ENCODE measurements at regions not wholly inside any gene's neighbourhood (a gene's known extent, or its start where the extent isn't known, plus 50 kb on each side); places are given as distances from the start of the nearest gene placed in this dataset.
"Not testable (repeated sequence)": the region's sequence is repeated elsewhere in the genome, so short reads cannot be mapped to it uniquely, and the experiment has no call there.

GRCh38 chrX:82711457-82711856, 796.6 kb upstream of the POU3F4 start:
- no peaks in the 10 kb centered on the region for H3F3A ChIP-seq (ENCODE audit: insufficient read depth, low read length)
- H3K27ac ChIP-seq (ENCODE audit: low read length), result no peak overlapping the region
- no peak overlapping the region for H3K9ac ChIP-seq (ENCODE audit: low read length)
- H3K4me2 ChIP-seq (ENCODE audit: low read depth, low read length), result no peak overlapping the region
- H2AFZ ChIP-seq (ENCODE audit: low read length), result no peak overlapping the region
- no peak for DNase-seq
- H3K9me2 ChIP-seq (replicated peaks; ENCODE audit: insufficient read depth, low read length), result no peaks in the 10 kb centered on the region
- H4K20me1 ChIP-seq (ENCODE audit: insufficient read depth, low read length), result no peaks in the 10 kb centered on the region
- no peaks in the 10 kb centered on the region for H3K9me3 ChIP-seq (replicated peaks; ENCODE audit: insufficient read depth, low read length)
- no peak overlapping the region for H3K4me3 ChIP-seq (ENCODE audit: low read length)
- no peaks in the 10 kb centered on the region for H3K36me3 ChIP-seq (replicated peaks; ENCODE audit: insufficient read depth, low read length)
- TF ChIP-seq EZH2phosphoT487 (IDR thresholded peaks at IDR 0.05; ENCODE audit: low read length) (no peak), CTCF (IDR thresholded peaks at IDR 0.05; ENCODE audit: low read length) (no peak), EZH2 (optimal IDR thresholded peaks at IDR 0.05; ENCODE audit: low read depth, low read length) (no peak)
- no peaks in the 10 kb centered on the region for H3K27me3 ChIP-seq (replicated peaks; ENCODE audit: insufficient read depth, low read length)
- H3K79me2 ChIP-seq (ENCODE audit: low read length), result no peaks in the 10 kb centered on the region
- no peaks in the 10 kb centered on the region for H3K4me1 ChIP-seq (ENCODE audit: low read length)

- no peak overlapping the region for H3K4me3 ChIP-seq (ENCODE audit: low read length)
- no peak for DNase-seq
- no peaks in the 10 kb centered on the region for H3K27me3 ChIP-seq (replicated peaks; ENCODE audit: insufficient read depth, low read length)
- no peaks in the 10 kb centered on the region for H3K9me3 ChIP-seq (replicated peaks; ENCODE audit: insufficient read depth, low read length)
- H3K9me2 ChIP-seq (replicated peaks; ENCODE audit: insufficient read depth, low read length), result no peaks in the 10 kb centered on the region
- no peaks in the 10 kb centered on the region for H3K36me3 ChIP-seq (replicated peaks; ENCODE audit: insufficient read depth, low read length)
- H3K9ac ChIP-seq (ENCODE audit: low read length), result no peak overlapping the region
- no peak overlapping the region for H3K27ac ChIP-seq (ENCODE audit: low read length)
- no peaks in the 10 kb centered on the region for H4K20me1 ChIP-seq (ENCODE audit: insufficient read depth, low read length)
- H3K79me2 ChIP-seq (ENCODE audit: low read length), result no peaks in the 10 kb centered on the region
- no peak overlapping the region for H2AFZ ChIP-seq (ENCODE audit: low read length)
- H3K4me1 ChIP-seq (ENCODE audit: low read length), result no peaks in the 10 kb centered on the region
- no peak overlapping the region for H3K4me2 ChIP-seq (ENCODE audit: low read depth, low read length)
- no peaks in the 10 kb centered on the region for H3F3A ChIP-seq (ENCODE audit: insufficient read depth, low read length)
- TF ChIP-seq EZH2 (optimal IDR thresholded peaks at IDR 0.05; ENCODE audit: low read depth, low read length), result no peak
- TF ChIP-seq CTCF (IDR thresholded peaks at IDR 0.05; ENCODE audit: low read length), result no peak
- TF ChIP-seq EZH2phosphoT487 (IDR thresholded peaks at IDR 0.05; ENCODE audit: low read length), result no peak
Measured at GRCh38 chrX:82721891-82722290, 786.2 kb upstream of the POU3F4 start.

- Histone ChIP-seq H3K4me1 (ENCODE audit: low read length) (no peaks in the 10 kb centered on the region), H2AFZ (ENCODE audit: low read length) (no peak overlapping the region), H3K9me3 (replicated peaks; ENCODE audit: insufficient read depth, low read length) (no peaks in the 10 kb centered on the region), H3K27ac (ENCODE audit: low read length) (no peak overlapping the region), H4K20me1 (ENCODE audit: insufficient read depth, low read length) (no peaks in the 10 kb centered on the region), H3K4me2 (ENCODE audit: low read depth, low read length) (no peak overlapping the region), H3K4me3 (ENCODE audit: low read length) (no peak overlapping the region), H3F3A (ENCODE audit: insufficient read depth, low read length) (no peaks in the 10 kb centered on the region), H3K79me2 (ENCODE audit: low read length) (no peaks in the 10 kb centered on the region), H3K27me3 (replicated peaks; ENCODE audit: insufficient read depth, low read length) (no peaks in the 10 kb centered on the region), H3K9ac (ENCODE audit: low read length) (no peak overlapping the region), H3K36me3 (replicated peaks; ENCODE audit: insufficient read depth, low read length) (no peaks in the 10 kb centered on the region), H3K9me2 (replicated peaks; ENCODE audit: insufficient read depth, low read length) (no peaks in the 10 kb centered on the region)
- DNase-seq, result no peak
- TF ChIP-seq EZH2 (optimal IDR thresholded peaks at IDR 0.05; ENCODE audit: low read depth, low read length) (no peak), CTCF (IDR thresholded peaks at IDR 0.05; ENCODE audit: low read length) (no peak), EZH2phosphoT487 (IDR thresholded peaks at IDR 0.05; ENCODE audit: low read length) (no peak)
Measured at GRCh38 chrX:82723806-82724205, 784.3 kb upstream of the POU3F4 start.

GRCh38 chrX:82727436-82727835, 780.7 kb upstream of the POU3F4 start:
- not testable (repeated sequence) for H3F3A ChIP-seq (ENCODE audit: insufficient read depth, low read length); H3K4me1 ChIP-seq (ENCODE audit: low read length); H3K79me2 ChIP-seq (ENCODE audit: low read length); H3K36me3 ChIP-seq (replicated peaks; ENCODE audit: insufficient read depth, low read length); H2AFZ ChIP-seq (ENCODE audit: low read length); H3K4me2 ChIP-seq (ENCODE audit: low read depth, low read length); H3K27me3 ChIP-seq (replicated peaks; ENCODE audit: insufficient read depth, low read length); DNase-seq; H3K9me3 ChIP-seq (replicated peaks; ENCODE audit: insufficient read depth, low read length); H3K27ac ChIP-seq (ENCODE audit: low read length); H3K9ac ChIP-seq (ENCODE audit: low read length); H4K20me1 ChIP-seq (ENCODE audit: insufficient read depth, low read length); H3K4me3 ChIP-seq (ENCODE audit: low read length); H3K9me2 ChIP-seq (replicated peaks; ENCODE audit: insufficient read depth, low read length)

Measured in MM.1S (cell line).